Adipose tissue (tissue), 3 donors: ENCODE measurements at regions not wholly inside any gene's neighbourhood (a gene's known extent, or its start where the extent isn't known, plus 50 kb on each side); places are given as distances from the start of the nearest gene placed in this dataset.

Experiments used
- H3K27ac ChIP-seq: one replicate; pipeline ENCODE4 v1.5.1; 2013; ENCODE audit warnings: low read depth, low read length
- WGBS, 3 donors: extraction: QIAGEN DNeasy Blood & Tissue Kit; methylation state at CpG; one replicate each; pipeline ENCODE4 v1.1.7; 2013; 5-methylcytosine and 5-hydroxymethylcytosine counted together
- donor health status: healthy with polysubstance abuse.
- donor health status: Bipolar disorder and iron deficiency.
- donor health status: healthy.

GRCh38 chr3:105923140-105923539, 54.3 kb upstream of the CBLB start:
- 96 to 98% (median 97%) methylated on average over 3 of the region's 3 CpGs for WGBS, 3 donors
- H3K27ac ChIP-seq: no peak overlapping the region

GRCh38 chr3:105927741-105928140, 58.9 kb upstream of the CBLB start:
- H3K27ac ChIP-seq: no peak overlapping the region
- WGBS, 3 donors: 81 to 100% (median 99%) methylated on average over 1 of the region's 1 CpG

DNA sequence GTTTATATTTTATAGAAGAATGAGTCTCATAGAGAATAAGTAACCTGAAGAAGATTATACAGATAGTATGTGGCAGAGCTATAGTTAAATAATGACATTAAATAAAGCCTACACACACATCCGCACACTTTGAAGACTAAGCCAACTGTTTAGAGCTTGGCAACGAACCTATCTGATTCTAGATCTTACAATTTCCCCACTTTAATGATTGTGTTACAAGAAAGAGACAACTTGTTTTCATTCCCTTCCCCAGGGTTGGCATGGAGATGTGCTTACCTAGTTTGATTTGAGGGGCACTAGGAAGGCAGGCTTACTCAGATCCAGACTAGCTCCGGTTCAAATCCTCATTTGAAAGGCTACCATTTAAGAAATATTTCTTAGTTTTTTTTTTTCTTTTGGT, 61.9 kb upstream of the CBLB start:
- 61 to 80% (median 71%) methylated on average over 3 of the region's 3 CpGs for WGBS, 3 donors
- no peak overlapping the region for H3K27ac ChIP-seq

GRCh38 chr3:105931500-105931899, 62.7 kb upstream of the CBLB start:
- 40 to 70% (median 67%) methylated on average over 2 of the region's 2 CpGs for WGBS, 3 donors
- no peak overlapping the region for H3K27ac ChIP-seq

GRCh38 chr3:105933871-105934270, 65.1 kb upstream of the CBLB start:
- H3K27ac ChIP-seq: no peak overlapping the region
- 46 to 65% (median 52%) methylated on average over 4 of the region's 4 CpGs for WGBS, 3 donors

- WGBS, 3 donors: 19 to 31% (median 26%) methylated on average over 3 of the region's 3 CpGs
- H3K27ac ChIP-seq: no peak overlapping the region
Measured at GRCh38 chr3:105938101-105938500, 69.3 kb upstream of the CBLB start.

GRCh38 chr3:105938806-105939205, 70.0 kb upstream of the CBLB start:
- no peak overlapping the region for H3K27ac ChIP-seq

DNA sequence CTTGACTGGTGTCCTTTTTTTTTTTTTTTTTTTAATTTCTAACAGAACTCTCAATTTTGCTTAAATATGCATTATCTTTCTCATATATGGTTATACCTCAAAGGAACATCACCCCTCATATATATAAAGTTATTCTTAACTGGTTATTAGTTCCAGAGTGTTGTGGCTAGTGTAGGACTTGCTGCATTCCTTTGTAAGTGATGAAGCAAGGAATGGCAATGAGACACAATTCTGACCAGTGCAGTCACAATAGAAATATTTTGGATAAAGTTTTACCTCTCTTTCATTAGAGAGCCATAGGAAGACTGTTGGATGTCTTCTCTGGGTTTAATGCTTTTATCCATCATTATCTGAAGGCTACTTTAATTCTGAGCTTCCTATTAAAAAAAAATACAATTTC, 75.5 kb upstream of the CBLB start:
- no peak overlapping the region for H3K27ac ChIP-seq

More at GRCh38 chr3:105938806-105939205, 70.0 kb upstream of the CBLB start:
- WGBS, 3 donors: 69 to 79% (median 76%) methylated on average over 2 of the region's 2 CpGs

DNA sequence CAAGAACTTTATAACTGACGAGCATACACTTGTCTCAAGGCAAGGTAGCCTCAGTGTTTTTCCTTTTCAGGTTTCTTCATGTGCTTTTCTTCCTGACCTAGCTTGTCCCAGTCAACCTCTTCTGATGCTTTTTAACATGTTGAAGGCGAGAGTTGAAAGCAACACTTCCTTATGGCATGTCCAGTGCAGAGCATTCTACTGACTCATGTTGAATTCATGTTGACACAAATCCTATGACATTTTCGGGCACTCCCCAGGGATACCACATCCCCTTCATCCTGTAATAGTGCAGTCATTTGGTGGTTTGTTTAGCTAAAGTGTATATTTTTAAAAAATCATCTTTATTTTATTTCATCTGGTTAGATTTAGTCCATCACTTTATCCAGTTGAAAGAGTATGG, 75.9 kb upstream of the CBLB start:
- WGBS, 3 donors: 73 to 88% (median 82%) methylated on average over 3 of the region's 3 CpGs
- H3K27ac ChIP-seq: no peak overlapping the region

DNA sequence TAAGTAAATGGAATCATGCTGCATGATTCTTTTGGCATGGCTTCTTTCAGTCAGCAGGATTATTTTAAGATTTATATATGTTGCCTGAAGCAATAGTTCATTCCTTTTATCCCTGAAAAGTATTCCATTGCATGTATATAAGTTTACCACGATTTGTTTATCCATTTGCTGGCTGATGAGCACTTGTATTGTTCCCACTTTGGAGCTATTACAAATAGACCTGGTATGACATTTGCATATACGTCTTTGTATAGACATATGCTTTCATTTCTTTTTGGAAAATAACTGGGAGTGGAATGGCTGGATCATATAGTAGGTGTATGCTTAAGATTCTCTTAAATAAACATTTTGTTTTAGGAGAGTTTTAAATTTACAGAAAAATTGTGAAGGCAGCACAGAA, 79.3 kb upstream of the CBLB start:
- WGBS, 3 donors: 73 to 88% (median 88%) methylated on average over 2 of the region's 2 CpGs

GRCh38 chr3:105950881-105951600, 82.2 kb upstream of the CBLB start:
- WGBS, 3 donors: 32 to 69% (median 56%) methylated on average over 2 of the region's 2 CpGs

More for the DNA sequence above, 79.3 kb upstream of the CBLB start:
- no peak overlapping the region for H3K27ac ChIP-seq

DNA sequence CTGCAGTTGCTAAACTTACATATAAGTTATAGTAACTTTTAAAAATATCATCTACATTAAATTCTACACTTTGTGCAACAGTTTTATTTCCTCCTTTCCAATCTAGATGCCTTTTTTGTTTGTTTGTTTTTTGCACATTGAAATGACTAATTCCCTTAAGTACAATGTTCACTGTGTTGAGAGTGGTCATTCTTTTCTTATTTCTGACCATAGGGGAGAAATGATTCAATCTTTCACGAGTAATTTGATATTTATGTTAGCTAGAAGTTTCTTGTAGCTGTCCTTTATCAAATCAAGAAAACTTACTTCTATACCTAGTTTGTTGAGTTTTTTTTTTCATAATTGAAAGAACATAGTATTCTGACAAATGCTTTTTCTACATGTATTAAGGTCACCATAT, 85.0 kb upstream of the CBLB start:
- H3K27ac ChIP-seq: no peak overlapping the region
- 72 to 86% (median 80%) methylated on average over 1 of the region's 1 CpG for WGBS, 3 donors

More at GRCh38 chr3:105950881-105951600, 82.2 kb upstream of the CBLB start:
- H3K27ac ChIP-seq: no peak overlapping the region

- 74 to 88% (median 78%) methylated on average over 1 of the region's 1 CpG for WGBS, 3 donors
- H3K27ac ChIP-seq: no peak overlapping the region
Measured at GRCh38 chr3:105956306-105956705, 87.5 kb upstream of the CBLB start.

DNA sequence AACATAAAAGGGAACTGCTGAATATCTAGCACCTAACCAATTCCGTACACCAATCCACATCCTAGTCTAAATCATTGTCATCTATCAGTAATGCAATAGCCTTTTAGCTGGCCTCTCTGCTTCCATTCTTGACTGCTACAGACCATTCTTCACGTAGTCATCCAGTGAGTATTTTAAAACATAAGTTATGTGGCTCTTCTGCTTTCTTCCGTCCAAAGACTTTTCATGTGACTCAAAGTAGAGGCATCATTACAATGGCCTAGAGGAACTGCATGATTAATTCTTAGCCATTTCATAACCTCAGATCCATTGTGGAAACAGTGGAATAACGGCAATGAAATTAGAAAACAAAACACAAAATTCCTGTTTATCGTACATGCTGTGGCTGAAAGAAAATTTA, 88.9 kb upstream of the CBLB start:
- no peak overlapping the region for H3K27ac ChIP-seq
- WGBS, 3 donors: 87 to 98% (median 96%) methylated on average over 5 of the region's 5 CpGs

- no peak overlapping the region for H3K27ac ChIP-seq
- WGBS, 3 donors: 87 to 94% (median 93%) methylated on average over 5 of the region's 5 CpGs
Measured at GRCh38 chr3:105958237-105959000, 89.6 kb upstream of the CBLB start.

GRCh38 chr3:105959851-105960250, 91.0 kb upstream of the CBLB start:
- WGBS, 3 donors: 67 to 77% (median 75%) methylated on average over 3 of the region's 3 CpGs
- H3K27ac ChIP-seq: no peak overlapping the region

DNA sequence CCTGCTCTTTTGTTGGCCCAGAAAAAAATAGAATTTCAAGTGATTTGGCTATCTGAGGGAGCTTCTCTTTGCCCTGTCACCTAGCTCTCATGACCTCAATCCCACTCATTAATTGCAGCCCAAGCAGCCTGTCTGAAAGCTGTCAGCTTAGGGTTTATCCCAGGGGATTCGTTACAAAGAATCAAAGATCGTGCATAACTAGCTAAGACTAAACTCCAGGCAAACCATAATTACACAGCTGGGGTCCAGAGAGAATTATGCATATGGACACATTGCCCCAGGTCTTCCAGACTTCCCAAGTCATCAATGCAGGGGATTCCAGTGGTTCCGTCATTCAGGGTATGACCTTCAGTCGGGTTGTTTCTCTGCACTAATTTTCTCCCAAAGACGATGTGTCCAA, 91.6 kb upstream of the CBLB start:
- 84 to 89% (median 84%) methylated on average over 5 of the region's 5 CpGs for WGBS, 3 donors

GRCh38 chr3:105963161-105963560, 94.3 kb upstream of the CBLB start:
- no peak overlapping the region for H3K27ac ChIP-seq
- 60 to 78% (median 74%) methylated on average over 1 of the region's 1 CpG for WGBS, 3 donors

More for the DNA sequence above, 91.6 kb upstream of the CBLB start:
- H3K27ac ChIP-seq: no peak overlapping the region

DNA sequence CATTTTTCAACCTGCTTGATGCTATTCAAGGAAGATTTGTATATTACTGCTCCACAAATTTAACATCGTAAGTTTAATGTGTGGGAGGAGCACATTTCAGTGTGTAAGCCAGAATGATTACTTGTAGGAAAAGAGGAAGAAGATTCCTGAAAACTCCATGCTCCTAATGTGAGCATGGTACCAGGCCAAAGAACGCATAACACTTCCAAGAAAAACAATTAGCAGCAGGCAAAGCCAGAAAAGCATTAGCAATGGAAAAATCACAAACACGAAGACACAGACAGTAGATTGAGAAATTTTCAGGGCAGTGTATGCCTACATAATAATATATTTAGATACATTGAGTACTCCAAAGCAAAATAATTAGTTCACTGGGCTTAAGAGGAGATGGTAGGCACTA, 96.6 kb upstream of the CBLB start:
- WGBS, 3 donors: 39 to 50% (median 42%) methylated on average over 3 of the region's 3 CpGs
- no peak overlapping the region for H3K27ac ChIP-seq

GRCh38 chr3:105967117-105967516, 98.3 kb upstream of the CBLB start:
- H3K27ac ChIP-seq: no peak overlapping the region
- 50 to 68% (median 63%) methylated on average over 1 of the region's 1 CpG for WGBS, 3 donors
